ENCODE measurements at regions not wholly inside any gene's neighbourhood (a gene's known extent, or its start where the extent isn't known, plus 50 kb on each side); places are given as distances from the start of the nearest gene placed in this dataset.
A peak's percentile ranks its signal among the peaks of the same experiment; 100 is the strongest.
"Not testable (repeated sequence)": the region's sequence is repeated elsewhere in the genome, so short reads cannot be mapped to it uniquely, and the experiment has no call there.

DNA sequence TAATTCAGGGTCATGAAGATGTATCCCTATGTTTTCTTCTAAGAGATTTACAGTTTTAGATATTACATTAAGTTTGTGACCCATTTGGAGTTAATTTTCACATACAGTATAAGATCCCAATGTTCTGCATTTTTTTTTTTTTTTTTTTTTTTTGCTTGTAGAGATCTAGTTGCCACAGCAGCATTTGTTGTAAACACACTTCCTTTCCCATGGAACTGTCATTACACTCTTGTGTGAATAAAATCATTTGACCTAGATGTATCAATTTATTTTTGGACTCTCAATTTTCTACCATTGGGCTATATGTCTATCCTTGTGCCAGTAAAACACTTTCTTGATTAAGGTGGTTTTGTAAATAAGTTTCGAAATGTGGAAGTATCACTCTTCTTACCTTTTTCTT lies 1107.2 kb downstream of the TECRL start:
- DNase-seq (ENCODE audit: low spot score), result no peak

DNA sequence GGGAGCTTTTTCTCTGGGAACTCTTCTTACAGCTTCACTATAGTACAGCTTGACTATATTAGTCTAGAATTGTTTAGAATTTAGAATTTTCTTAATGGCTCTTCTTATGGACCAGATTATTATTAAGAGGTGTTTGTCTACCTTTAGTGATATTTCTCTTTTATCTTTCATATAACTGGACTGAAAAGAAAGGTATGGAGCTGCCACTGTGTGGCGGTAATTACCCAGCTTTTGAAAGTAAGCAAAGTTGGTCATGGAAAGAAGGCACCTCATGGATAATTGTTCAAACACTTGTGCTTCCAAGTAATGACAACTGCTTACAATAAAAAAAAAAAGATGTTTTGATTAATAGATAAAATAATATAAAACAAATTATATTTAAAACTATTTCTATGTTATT lies 1112.5 kb downstream of the TECRL start:
- peak; percentile 5 for DNase-seq (ENCODE audit: low spot score)

DNA sequence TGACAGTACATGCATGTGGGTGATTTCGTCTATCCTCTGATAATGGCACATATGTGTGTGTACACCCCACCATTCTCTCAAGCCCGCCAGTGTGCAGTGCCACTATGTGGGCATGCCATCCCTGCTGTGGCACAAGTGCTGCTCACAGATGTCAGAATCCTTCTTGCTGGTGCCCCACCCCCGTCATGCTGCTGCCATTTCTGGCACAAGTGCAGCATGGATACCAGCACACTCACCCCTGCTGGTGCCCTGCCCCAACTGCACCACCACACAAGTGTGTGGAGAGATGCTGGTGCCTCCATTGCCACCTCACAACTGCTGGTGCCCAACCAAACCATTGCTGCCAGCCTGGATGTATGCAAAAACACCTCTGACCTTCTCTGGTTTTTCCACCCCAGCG lies 1133.8 kb downstream of the TECRL start:
- DNase-seq (ENCODE audit: low spot score), result no peak

DNA sequence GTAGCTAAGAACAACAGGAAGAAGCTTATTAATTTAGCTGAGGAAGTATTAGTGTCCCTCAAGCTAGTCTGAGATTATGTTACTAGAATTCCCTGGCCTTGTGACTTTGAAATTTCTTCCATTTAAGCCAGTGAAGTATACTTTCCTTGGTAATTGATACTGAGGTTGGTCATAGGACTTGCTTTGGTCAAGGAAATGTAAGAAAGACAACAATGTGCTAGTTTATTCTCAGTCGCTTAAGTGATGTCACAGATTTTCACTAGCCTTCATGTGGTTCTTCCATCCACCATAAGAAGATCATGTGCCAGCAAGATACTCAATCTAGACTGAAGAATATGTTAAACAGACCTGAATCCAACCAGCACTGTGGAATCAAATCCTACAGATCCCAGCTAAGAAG lies 1140.1 kb downstream of the TECRL start:
- no peak for DNase-seq (ENCODE audit: low spot score)

DNA sequence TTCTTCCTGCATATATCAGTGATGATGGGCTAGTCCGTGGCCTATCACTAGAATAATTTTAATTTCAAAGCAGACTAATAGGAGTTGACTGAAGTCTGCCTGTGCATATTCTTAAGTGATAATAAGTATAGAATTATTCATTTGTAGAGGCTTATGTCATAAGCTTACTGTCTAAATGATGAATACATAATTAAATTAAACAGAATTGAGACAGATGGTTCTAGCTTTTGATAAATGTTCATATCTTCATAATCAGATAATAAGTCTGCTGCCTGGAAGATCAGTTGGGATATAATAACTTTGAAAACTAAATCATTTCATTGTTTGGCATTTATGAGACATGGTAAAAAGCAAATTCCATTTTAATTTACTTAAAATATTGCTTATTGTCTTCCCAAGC lies 1175.6 kb downstream of the TECRL start:
- DNase-seq (ENCODE audit: low spot score), result peak; percentile 28

DNA sequence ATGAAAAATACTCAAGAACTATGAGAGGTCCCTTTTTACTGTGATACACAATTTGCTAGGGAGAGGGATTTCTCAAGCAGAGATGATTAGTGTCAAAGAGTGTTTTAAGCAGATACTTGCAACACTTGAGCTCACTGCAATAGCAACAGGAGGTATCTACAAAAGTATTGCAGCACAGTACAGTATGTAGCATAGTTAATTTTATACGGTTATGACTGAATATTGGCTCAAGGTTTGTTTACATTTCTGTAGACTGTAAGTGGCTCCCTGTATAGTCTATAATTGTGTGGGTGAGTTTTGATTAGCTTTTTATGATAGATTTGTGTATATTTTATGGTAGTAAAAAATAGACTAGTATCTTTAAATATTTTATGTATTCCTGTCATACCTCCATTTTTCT lies 1177.2 kb downstream of the TECRL start:
- no peak for DNase-seq (ENCODE audit: low spot score)

DNA sequence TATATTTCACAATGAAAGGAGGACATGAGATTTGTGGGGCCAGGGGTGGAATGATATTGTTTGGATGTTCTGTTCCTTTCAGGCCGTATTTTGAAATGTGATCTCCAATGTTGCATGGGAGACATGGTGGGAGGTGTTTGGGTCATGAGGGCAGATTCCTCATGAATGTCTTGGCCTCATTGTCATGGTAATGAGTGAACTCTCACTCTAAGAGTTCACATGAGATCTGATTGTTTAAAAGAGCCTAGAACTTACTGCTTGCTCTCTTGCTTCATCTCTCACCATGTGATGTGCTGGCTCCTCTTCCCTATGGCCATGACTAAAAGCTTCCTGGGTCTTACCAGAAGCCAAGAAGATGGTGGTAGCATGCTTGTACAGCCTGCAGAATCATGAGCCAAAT lies 1183.0 kb downstream of the TECRL start:
- no peak for DNase-seq (ENCODE audit: low spot score)

DNA sequence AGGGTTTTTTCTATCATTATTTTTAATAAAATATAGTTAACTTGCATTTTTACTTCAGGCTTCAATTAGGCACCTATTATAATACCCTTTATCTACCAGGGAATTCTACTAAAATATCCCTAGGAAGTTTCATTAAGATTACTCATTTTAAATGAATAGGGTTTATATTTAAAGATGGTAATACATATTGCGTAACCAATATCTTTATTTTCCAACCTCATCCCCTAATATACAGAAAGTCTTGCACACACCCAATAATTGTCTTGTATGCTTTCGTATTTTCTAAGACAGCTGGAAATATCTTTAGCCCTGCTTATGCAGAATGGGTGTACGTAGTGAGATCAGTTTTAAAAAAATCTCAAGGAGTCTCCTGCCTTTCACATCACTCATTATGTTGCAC lies 1186.8 kb downstream of the TECRL start:
- no peak for DNase-seq (ENCODE audit: low spot score)

DNA sequence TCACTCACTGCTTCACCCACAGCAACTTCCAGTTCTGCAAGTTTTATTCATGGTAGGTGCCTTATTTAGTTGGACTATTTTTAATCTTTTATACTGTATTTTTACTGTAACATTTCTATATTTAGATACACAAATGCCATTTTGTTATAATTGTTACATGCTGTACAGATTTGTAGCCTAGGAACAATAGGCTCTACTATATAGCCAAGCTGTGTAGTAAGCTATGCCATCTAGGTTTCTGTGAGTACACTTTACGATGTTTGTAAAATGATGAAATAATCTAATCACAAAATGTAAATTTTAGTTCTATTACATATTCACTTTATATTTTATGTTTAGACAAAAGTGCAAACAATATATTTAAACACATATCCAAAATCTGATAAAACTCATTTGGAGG lies 1187.8 kb downstream of the TECRL start:
- no peak for DNase-seq (ENCODE audit: low spot score)

DNA sequence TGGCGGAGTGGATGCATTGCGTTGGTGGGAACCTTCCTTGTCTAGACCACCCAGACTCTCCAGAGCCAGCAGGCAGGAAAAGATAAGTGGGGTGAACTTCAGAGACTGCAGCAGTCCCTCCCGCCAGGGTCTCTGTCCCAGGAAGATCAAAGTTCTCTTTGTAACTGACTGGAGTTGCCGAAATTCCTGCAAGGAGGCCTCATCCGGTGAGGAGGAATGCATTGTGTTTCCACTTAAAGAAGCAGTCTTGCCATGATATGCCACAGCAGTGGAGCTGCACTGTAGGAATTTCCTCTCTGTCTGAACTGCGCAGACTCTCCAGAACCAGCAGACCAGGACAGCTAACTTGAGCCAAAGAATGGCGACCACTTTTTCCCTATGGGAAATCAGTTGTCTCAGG lies 1190.4 kb downstream of the TECRL start:
- DNase-seq (ENCODE audit: low spot score), result no peak

DNA sequence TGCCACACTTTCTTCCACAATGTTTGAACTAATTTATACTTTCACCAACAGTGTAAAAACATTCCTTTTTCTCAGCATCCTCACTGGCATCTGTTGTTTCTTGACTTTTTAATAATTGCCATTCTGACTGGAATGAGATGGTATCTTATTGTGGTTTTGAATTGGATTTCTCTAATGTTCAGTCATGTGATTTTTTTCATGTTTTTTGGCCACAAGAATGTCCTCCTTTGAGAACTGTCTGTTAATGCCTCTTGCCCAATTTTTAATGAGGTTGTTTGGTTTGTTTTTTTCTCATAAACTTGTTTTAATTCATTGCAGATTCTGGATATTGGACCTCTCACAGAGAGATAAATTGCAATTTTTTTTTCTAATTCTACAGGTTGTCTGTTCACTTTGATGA lies 1195.2 kb downstream of the TECRL start:
- DNase-seq (ENCODE audit: low spot score), result no peak

DNA sequence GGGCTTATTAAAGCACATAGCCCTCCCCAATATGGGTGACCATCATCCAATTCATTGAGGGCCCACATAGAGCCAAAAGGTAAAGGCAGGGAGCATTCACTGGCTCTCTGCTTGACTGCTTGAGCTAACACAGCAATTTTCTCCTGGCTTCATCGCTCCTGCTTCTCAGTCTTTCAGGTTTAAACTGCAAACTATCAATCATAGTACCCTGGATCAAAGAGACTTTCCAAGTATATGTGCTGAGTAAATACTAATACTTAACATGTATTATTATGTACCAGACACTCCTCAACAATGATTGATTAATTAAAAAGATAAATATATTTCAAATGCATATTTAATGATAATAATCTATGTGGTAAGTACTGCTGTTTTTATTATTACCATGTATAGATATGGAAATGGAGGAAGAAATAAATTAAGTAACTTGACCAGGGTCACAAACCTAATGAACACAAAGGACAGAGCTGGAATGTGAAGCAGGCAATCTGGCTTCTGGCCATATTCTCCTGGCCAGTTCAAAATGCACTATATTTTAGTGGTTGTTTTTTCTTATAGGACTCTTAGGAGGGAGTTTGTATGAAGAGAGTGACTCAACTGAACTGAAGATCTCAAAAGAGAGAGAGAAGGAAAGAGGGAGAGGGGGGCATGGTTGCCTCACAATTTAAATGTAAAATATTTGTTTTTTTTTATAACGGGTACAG lies 1197.3 kb downstream of the TECRL start:
- DNase-seq (ENCODE audit: low spot score), result no peak

DNA sequence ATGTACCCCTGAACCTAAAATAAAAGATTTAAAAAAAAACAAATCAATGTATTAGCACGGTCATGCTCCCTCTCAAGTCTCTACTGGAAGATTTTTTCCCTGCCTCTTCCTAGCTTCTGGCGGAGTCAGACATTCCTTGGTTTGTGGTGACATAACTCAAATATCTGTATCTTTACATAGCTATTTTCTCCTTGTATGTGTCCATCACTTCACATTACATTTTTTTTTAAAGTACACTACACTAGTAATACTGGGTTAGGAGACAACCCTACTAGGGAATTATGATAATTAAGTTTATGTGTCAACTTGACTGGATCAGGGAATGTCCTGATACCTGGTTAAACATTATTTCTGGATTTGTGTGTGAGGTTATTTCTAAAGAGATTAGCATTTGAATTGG lies 1197.9 kb downstream of the TECRL start:
- DNase-seq (ENCODE audit: low spot score), result no peak

DNA sequence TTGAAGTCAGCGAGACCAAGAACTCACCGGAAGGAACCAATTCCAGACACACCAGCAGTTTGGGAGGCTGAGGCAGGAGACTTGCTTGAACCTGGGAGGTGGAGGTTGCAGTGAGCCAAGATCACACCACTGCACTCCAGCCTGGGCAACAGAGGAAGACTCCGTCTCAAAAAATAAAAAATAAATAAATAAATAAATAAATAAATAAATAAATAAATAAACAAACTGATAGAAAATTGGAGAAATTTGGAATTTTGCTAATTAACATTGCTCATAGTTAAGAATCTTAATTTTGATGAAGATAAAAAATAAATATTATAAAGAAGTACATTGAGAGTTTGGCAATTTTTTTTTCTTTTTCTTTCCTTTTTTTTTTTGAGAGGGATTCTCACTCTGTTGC lies 1216.2 kb downstream of the TECRL start:
- not testable (repeated sequence) for DNase-seq (ENCODE audit: low spot score)

DNA sequence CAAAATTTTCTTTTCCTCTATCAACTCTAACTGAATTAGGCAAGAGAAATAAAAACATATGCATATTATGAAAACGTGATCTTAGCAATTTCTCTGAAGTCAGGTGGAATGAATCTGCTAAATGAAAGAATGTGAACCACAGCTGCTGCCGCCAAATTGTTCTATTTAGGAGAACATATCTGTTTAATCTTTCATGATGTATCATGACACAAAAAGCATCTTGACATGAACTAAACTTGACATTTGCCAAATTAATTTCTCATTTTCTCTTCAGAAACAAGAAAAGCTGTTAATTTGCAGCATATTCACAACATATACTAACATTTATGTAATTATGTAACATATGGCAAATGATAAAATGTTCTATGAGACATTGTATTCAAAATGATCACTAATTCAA lies 1237.9 kb downstream of the TECRL start:
- DNase-seq (ENCODE audit: low spot score), result peak; percentile 29

DNA sequence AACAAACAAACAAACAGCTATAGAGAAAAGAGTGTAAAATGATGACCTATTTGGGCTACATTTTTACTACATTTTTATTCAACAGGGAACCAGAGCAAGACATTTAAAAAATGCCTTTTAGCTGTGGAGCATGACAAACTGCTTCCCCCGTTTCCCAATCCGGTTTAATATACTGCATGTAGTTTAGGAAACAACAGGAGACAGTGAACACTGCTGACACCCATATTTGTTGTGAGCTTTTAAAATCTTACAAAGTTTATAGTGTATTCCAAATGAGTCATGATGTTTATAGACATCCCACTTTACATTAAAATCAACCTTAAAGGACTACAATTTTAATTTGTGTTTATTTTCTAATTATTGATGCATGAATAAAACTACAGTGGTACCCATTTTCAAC lies 1238.3 kb downstream of the TECRL start:
- DNase-seq (ENCODE audit: low spot score), result no peak

DNA sequence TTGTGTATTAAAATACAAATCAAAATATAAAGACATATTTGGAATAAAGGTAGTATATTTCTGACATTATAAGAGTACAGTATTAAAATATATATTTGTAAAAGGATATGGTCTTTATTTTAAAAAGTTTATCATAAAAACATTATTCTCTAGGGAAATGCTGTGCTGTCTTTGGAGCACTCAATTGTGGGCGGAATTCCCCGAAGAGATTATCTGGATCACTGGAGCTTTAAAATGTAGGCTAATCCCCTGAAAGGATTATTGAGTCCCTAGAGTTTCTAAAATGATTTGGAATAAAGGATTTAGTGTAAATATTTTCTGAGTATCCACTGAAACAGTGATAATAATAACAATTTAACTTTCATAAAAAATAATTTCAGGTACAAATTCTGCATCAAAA lies 1239.4 kb downstream of the TECRL start:
- no peak for DNase-seq (ENCODE audit: low spot score)

DNA sequence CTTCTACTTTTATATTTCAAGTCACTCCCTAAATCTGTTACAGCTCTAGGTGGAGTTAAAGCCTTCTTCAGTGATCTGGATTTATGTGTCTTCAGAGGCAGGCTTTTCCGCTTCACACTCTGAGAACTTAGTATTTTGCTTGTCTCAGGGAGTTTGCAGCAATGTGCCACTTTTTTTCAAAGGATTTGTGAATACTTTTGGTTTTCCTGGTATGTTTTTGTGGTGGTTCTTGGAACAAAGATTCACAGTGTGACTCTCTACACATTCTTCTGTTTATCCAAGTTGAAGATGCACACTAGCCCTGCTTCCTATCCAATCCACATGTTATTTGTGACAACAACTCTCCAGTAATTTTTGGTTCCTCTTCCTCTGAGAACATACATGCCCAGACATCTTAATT lies 1253.7 kb downstream of the TECRL start:
- DNase-seq (ENCODE audit: low spot score), result no peak

DNA sequence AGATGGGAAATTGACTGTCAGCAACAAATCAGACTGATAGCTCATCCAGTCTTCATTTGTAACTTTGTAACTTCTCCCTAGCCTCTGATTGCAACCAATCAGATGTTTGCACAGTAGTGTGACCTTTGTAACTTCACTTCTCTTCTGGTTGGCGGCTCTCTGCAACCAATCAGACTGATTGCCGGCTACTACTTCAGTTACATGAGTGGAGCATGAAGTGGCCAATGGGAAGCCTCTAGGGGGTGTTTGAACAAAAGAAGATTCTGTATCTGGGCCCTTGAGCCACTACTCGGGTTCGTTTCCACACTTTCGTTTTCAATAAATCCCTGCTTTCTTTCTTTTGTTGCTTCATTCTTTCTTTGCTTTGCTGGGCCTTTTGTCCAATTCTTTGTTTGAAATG lies 1285.8 kb downstream of the TECRL start:
- DNase-seq (ENCODE audit: low spot score), result no peak

DNA sequence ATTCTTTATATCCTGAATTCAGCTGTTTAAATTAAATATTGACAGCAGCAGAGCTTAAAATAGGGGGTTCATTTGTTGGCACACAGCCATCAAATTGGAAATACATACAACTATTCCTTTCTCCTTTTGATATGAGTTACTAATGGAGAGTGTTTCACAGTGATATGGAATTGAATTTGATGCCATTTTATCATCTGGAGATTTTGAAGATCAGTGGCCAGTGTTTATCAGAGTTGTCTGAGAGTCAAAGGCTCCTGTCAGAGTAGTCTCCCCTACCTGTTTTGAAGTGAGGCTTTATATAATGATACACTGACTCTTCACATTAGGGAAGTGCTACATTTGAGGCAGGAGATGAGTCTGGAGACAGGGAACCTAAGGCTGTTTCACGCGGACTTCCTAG lies 1286.3 kb downstream of the TECRL start:
- DNase-seq (ENCODE audit: low spot score), result no peak

DNA sequence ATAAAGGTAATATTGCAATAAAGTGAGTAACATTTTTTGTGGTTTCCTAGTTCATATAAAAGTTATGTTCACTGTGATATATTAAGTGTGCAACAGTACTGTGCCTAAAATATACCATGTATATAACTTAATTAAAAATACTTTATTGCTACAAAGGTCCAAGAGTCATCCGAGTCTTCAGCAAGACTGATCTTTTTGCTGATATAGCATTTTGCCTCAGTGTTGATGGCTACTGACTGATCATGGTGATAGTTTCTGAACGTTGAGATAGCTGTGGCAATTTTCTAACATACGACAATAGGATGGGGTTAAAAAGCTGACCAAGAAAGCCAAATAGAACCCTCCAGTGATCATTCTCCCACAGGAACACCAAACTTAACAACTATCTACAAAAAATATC lies 1302.7 kb downstream of the TECRL start:
- DNase-seq (ENCODE audit: low spot score), result no peak

DNA sequence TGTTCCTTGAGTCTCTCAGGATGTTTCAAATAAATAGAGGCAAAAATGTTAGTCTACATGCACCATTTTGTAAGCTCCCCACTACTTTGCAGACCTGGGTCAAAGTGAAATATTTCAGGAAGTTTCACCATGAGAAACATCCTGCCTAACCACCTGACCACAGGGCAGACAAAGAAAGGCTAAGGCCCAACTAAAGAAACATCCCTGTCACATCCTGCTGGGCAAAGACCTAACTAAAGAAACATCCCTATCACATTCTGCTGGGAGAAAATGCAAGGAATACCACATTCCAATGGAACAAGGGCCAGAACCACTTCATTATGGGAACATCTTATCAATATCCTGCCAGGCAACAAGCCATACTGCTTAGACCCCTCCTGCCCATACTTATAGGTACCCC lies 1303.4 kb downstream of the TECRL start:
- DNase-seq (ENCODE audit: low spot score), result no peak

DNA sequence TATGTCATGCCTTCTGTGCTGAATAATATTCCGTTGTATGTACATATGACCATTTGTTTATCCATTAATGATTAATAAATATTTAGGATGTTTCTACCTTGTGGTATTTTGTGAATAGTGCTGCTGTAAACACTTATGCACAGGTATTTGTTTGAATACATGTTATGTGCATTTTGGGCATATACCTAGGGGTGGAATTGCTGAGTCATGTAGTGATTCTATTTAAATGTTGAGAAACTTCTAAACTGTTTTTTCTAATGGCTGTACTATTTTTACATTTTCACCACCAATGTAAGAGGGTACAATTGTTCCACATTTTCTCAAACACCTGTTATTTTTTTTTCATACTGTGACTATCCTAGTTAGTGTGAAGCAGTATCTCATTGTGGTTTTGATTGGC lies 1318.6 kb downstream of the TECRL start:
- no peak for DNase-seq (ENCODE audit: low spot score)

DNA sequence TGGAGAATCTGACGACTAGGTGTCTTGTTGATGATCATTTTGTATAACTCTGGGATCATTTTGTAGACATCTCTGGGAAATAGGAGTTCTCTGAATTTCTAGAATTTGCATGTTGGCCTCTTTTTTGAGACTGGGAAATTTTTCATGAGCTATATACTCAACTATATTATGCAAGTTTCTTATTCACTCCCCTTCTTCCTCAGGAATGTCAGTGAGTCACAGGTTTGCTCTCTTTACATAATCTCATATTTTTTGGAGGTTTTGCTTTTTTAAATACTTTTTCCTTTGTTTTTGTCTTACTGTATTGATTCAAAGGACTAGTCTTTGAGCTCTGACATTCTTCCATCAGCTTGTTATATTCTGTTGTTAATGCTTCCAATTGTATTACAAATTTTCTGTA lies 1324.2 kb downstream of the TECRL start:
- no peak for DNase-seq (ENCODE audit: low spot score)
